ENCODE measurements at regions not wholly inside any gene's neighbourhood (a gene's known extent, or its start where the extent isn't known, plus 50 kb on each side); places are given as distances from the start of the nearest gene placed in this dataset.
"Not testable (repeated sequence)": the region's sequence is repeated elsewhere in the genome, so short reads cannot be mapped to it uniquely, and the experiment has no call there.

GRCh38 chr6:80862756-80863155 lies 756.3 kb downstream of the BCKDHB start:
- DNase-seq, result no peak

- DNase-seq, result no peak
Observed at GRCh38 chr6:80860107-80860506, 753.6 kb downstream of the BCKDHB start.

- not testable (repeated sequence) for DNase-seq
Observed at GRCh38 chr6:80847973-80848372, 741.5 kb downstream of the BCKDHB start.

DNA sequence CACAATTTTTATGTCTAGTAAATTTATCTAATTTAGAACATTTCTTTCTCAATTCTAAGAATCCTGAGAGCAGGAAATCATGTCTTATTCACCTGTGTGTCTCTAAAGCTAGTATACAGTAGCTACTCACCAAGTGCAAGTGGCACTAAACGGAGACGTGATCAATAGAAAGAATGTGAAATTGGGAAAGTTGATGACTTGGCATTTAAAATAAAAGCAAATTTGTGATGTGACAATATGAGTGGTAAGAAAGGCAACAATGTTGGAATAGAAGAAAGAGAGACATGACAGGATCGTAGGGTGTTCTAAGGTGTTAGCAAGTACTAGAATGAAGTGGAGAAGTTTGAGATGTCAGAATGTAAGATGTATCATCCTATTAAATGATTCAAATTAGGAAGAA lies 725.9 kb downstream of the BCKDHB start:
- no peak for DNase-seq

GRCh38 chr6:80793411-80793810 lies 686.9 kb downstream of the BCKDHB start:
- no peak for DNase-seq

DNA sequence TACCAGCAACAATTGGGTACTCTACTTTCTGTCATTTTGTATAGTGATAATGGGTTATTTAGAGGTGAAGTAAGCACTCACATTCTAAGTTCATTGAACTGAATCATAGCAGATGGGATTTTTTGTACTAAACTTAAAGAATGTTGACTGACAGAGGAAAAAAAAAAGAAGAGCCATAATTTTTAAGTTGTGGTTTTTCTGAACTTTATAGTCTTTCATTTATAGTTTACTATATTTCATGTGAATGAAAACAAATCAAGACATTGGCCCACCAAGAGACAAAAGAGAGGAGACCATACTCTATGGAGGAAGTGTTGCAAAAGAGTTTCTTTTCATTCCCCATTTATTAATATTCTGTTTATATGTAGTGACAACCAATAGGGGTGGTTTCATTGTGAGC lies 685.7 kb downstream of the BCKDHB start:
- DNase-seq, result no peak

GRCh38 chr6:80789912-80790570 lies 683.6 kb downstream of the BCKDHB start:
- DNase-seq, result no peak

DNA sequence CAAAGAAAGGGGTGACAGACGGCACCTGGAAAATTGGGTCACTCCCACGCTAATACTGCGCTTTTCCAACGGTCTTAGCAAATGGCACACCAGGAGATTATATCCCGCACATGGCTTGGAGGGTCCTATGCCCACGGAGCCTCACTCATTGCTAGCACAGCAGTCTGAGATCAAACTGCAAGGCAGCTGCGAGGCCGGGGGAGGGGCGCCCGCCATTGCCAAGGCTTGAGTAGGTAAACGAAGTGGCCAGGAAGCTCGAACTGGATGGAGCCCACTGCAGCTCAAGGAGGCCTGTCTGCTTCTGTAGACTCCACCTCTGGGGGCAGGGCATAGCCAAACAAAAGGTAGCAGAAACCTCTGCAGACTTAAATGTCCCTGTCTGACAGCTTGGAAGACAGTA lies 676.8 kb downstream of the BCKDHB start:
- DNase-seq, result not testable (repeated sequence)

GRCh38 chr6:80771941-80772340 lies 665.5 kb downstream of the BCKDHB start:
- no peak for DNase-seq

GRCh38 chr6:80769106-80769505 lies 662.6 kb downstream of the BCKDHB start:
- no peak for DNase-seq

DNA sequence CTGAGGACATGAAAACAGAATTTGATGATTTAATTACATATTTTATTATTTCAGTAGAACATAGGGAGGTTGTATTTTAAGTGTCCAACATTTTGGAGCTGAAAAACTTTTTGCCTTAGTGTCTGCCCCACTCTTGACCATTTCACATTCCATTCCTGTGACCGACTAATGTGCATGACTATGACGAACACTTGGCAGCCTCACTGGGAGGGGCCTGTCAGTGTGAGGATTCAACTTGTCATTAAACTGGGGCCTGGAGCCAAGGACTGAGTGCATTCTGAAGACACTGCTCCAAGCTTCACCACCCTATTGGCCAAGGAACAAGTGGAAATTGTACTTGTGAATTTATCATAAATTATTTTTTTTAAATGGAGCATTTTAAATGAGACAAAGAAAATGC lies 661.3 kb downstream of the BCKDHB start:
- no peak for DNase-seq

DNA sequence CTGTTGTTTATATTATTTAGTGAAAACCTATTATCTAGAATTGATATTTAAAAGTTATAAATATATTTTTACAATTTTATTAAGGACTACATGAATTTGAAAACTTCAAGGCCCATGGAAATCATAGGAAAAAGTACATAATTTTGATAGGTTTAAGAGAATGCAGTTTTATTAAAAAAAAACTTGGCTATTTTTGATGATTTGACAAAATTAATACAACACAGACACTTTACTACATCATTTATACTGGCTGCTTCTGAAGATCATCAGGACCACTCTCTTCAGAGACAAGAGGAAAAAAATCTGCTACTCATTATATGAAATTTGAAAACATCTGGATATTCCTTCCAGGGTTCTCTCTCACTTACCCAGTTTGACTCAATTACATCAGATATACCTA lies 637.7 kb downstream of the BCKDHB start:
- no peak for DNase-seq

GRCh38 chr6:80742481-80742880 lies 636.0 kb downstream of the BCKDHB start:
- no peak for DNase-seq

DNA sequence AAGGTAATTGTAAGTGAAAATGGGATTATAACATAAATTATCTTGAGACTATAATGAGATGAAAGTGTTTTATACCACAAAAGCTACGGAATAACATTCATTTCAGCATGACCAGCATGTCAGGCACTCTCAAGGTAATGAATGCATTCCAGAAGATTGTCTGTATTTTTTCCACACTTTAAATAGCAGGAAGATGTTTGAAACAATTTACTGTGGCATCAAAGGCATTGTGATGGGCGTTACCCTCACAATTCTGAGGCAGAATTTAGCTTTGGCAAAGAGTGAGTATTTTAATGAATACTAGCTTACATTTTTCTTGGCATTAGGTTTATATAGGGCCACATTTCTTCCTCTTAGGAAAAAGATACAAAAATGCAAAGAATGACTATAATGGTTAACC lies 627.2 kb downstream of the BCKDHB start:
- no peak for DNase-seq

DNA sequence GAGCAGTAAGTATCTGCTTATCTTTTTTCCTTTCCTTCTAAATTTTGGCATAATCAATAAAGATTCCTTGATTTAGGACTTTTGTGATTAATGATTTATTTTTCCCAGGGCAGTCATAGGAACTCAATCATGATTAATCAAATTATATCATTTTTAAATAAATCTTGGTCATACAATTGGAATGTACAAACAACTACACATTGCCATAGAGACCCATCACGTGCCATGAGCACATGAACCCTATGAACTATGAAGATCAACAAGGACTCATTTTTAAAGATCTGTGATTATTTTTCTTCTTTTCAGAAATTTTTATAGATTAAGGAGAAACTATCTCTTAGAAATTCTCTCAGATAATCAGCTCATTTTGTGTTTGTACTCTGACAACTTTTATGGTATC lies 622.4 kb downstream of the BCKDHB start:
- no peak for DNase-seq

- DNase-seq, result no peak
Observed at GRCh38 chr6:80728101-80728750, 621.8 kb downstream of the BCKDHB start.

- DNase-seq, result no peak
Observed at GRCh38 chr6:80725156-80725930, 618.9 kb downstream of the BCKDHB start.

DNA sequence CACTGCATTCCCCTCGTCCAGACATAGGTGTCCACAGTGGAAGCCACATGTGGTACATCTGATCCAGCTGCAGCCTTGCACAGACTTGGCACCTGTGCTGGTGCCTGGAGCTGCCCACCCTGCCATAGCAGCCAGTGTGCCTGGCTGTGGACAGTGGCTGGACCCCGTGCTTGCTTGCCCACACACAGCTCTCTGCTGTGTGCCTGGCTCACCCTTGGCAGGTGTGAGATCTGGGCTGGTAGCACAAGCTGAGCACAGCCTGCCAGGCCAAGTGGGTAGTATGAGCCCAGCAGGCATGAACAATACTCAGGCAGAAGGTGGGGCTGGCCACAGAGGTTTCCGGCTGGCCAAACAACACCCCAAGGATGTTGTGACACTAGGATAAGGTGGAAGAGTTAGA lies 614.4 kb downstream of the BCKDHB start:
- no peak for DNase-seq

DNA sequence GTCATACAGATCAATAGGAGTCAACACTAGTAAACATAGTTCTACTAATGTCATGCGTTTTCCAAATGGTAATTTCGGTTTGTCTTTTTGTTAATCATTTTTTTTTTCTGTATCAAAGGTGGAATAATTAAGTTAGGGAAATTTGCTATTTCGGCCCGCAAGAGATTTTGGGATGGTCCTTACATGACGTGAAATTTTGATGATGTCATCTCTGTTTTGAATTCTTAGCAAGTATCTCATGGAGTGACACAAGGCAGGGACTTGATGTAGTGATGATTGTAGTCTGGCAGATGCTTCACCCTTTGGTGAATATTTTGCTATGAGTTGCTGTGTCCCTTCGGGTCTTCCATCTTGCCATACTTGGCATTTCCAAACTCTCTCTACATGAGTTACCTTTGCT lies 608.0 kb downstream of the BCKDHB start:
- no peak for DNase-seq

DNA sequence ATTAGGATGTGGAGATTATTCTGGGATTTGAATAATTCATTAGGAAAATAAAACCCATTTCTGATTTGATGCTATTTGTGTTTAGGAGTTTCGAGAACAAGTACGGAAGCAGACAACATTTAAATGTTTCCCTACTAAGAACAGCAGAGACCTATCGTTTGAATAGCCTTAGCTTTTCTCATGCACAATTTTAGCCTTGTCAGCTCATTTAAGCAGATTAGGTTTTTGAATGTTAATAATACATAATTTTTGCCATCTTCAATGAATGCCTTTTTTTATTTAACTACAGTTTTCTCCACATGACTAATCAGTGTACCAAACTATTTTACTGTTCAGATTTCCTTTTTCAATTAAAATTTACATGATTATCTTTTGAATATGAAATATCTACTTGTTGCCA lies 592.0 kb downstream of the BCKDHB start:
- DNase-seq, result no peak

DNA sequence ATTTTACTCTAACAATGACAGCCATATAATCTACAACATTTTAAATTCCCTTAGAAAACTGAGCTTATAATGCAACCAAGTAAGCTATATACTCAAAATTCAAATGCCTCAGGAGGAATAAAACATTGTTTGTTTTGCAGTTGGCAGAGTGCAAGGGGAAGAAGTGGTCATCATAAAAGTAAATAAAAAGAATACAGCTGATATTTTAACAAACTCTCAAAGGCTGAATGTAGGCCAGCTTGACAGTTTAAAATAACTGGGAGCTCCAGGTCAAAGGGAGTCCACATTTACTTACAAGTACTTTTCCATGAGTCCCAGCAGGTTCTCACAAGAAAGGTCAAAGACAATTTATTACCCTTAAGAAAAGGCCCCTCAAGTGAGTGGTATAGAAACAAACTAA lies 589.8 kb downstream of the BCKDHB start:
- no peak for DNase-seq

DNA sequence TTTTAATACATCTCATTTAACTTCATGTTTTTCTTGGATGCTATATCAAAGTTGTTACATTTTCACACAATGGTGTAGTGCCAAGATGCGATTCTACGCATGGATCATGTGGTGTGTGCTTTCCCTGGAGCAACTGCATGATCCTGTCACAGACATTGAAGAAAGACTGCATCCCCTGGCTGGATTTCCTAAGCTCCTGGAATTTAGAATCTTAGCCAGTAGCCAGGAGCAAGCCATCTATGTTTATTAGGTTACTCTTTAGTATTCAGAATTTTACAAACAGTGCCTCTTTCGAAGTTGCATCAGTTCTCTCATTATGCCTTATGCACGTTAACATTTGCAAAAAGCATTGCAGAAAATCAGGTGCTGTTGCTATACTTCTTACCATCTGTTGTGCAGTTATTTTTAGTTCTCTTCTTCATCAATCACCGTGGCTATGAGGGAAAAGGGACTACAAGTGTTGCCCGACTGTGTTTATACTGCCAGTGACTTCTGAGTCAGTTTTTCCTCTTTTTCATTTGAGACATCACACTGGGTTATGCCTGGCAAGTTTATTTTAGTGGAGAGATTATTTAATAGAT lies 584.2 kb downstream of the BCKDHB start:
- no peak for DNase-seq

DNA sequence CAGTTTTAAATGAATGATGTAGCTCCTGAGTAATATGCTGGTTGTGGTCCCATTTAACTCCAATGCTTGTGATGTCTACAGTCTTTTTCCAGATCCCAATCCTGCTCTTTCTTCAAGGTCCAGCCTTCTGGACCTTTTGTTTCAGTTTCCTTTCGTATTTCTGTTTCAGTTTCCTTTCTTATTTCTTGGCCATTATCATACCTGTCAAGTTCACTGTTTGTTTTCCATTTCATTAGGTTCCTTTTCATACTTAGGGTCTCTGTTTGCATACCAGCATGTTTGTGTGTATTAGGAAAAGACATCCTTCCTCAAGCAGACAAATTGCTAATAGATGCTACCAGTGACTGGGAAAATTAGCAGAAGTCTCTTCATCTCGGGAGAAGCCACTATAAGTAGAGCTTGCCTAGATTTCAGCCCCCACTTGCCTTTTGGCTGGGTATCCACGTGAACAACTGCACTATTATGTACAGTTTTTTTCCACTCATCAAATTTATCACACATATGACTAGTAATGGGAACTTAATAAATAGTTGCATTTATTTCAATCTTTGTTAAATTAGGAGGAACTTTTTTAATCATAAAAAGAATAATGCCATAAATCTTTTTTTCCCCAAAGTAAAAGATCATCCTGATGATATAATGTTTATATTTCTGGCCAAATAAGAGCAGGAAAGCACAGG lies 583.4 kb downstream of the BCKDHB start:
- DNase-seq, result no peak
